ENCODE measurements at regions not wholly inside any gene's neighbourhood (a gene's known extent, or its start where the extent isn't known, plus 50 kb on each side); places are given as distances from the start of the nearest gene placed in this dataset.
"Not testable (repeated sequence)": the region's sequence is repeated elsewhere in the genome, so short reads cannot be mapped to it uniquely, and the experiment has no call there.

DNA sequence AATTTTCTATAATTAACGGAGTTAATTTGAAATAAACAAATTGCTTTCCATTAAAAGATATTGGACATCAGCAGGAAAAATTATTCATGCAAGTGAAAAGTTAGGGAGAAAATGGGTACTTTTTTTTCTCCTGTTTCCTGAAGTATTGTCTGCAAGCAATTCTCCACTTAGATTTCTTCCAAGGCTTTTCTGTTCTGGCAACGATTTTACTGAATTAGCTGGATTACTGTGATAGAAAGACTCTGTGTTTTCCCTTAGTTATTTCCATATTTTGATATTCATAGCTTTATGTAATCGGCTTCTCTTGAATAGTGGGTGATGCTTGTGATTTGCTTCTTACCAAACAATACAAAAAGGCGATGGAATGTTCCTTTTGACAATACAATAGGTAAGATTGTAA, 1333.9 kb downstream of the AMY1C start:
- H3K4me3 ChIP-seq: no peak overlapping the region
- DNase-seq: no peak
- WGBS, 5 donors: 74 to 85% (median 78%) methylated on average over 4 of the region's 4 CpGs
- H3K36me3 ChIP-seq: no peaks in the 10 kb centered on the region
- H3K9me3 ChIP-seq: peaks cover 0 to under 1% (median 0%) of the 10 kb centered on the region in 8 donors
- TF ChIP-seq, protein P1, sequence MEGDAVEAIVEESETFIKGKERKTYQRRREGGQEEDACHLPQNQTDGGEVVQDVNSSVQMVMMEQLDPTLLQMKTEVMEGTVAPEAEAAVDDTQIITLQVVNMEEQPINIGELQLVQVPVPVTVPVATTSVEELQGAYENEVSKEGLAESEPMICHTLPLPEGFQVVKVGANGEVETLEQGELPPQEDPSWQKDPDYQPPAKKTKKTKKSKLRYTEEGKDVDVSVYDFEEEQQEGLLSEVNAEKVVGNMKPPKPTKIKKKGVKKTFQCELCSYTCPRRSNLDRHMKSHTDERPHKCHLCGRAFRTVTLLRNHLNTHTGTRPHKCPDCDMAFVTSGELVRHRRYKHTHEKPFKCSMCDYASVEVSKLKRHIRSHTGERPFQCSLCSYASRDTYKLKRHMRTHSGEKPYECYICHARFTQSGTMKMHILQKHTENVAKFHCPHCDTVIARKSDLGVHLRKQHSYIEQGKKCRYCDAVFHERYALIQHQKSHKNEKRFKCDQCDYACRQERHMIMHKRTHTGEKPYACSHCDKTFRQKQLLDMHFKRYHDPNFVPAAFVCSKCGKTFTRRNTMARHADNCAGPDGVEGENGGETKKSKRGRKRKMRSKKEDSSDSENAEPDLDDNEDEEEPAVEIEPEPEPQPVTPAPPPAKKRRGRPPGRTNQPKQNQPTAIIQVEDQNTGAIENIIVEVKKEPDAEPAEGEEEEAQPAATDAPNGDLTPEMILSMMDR (IDR thresholded peaks at IDR 0.05 in 8 of 11, conservative IDR thresholded peaks at IDR 0.05 in 3 of 11): no peak
- no peak for TF ChIP-seq POLR2A (IDR thresholded peaks at IDR 0.05)
- no peak for TF ChIP-seq POLR2AphosphoS5 (IDR thresholded peaks at IDR 0.05)
- no peaks in the 10 kb centered on the region for H3K27me3 ChIP-seq (replicated peaks in 1 of 7)
- intact Hi-C loops (cut with DNase I; ENCODE audit: low total_unique reads): no loop called here
- H3K4me1 ChIP-seq: no peaks in the 10 kb centered on the region
- no peak overlapping the region for H3K27ac ChIP-seq

DNA sequence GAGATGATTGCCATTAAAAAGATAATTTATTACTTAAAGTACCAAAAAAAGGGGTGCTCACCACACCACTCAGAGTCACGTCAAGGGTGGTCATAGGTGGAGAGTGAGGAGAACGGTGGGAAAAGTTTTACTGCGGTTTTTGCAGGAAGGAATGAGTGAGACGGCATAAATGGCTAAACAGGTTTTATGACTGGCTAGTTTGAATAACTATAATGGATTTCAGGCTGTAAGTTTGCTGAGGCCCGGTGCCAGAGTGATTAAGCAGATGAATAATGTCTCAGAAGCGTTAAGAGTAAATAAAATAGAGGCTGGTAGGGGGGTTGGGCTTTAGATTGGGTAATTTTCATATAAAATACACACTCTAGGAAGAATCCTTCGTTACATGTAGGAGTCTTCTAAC, 1337.8 kb downstream of the AMY1C start:
- WGBS, 5 donors: 68 to 80% (median 76%) methylated on average over 7 of the region's 7 CpGs
- no peak for DNase-seq
- H3K27me3 ChIP-seq (replicated peaks in 1 of 7): no peaks in the 10 kb centered on the region
- TF ChIP-seq, protein P1 (IDR thresholded peaks at IDR 0.05 in 8 of 11, conservative IDR thresholded peaks at IDR 0.05 in 3 of 11): no peak
- TF ChIP-seq POLR2A (IDR thresholded peaks at IDR 0.05) (no peak), POLR2AphosphoS5 (IDR thresholded peaks at IDR 0.05) (no peak)
- H3K27ac ChIP-seq: no peak overlapping the region
- peaks cover 0 to 13% (median 5%) of the 10 kb centered on the region in 8 donors for H3K9me3 ChIP-seq
- intact Hi-C loops (cut with DNase I; ENCODE audit: low total_unique reads): no loop called here
- no peaks in the 10 kb centered on the region for H3K4me1 ChIP-seq
- no peak overlapping the region for H3K4me3 ChIP-seq
- H3K36me3 ChIP-seq: no peaks in the 10 kb centered on the region

DNA sequence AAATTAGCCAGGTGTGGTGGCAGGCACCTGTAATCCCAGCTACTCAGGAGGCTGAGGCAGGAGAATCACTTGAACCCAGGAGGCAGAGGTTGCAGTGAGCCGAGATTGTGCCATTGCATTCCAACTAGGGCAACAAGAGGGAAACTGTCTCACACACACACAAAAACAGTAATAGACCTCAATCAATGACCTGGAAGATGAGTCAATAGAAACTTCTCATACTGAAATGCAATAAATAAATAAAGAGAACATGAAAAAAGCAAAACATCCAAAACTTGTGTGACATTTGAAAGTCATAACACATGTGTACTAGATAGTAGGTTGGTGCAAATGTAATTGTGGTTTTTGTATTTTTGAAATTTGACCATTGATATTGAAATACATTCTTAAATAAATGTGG, 1338.5 kb downstream of the AMY1C start:
- no peak for DNase-seq
- no peak overlapping the region for H3K27ac ChIP-seq
- no peaks in the 10 kb centered on the region for H3K4me1 ChIP-seq
- no peak overlapping the region for H3K4me3 ChIP-seq
- H3K36me3 ChIP-seq: no peaks in the 10 kb centered on the region
- H3K27me3 ChIP-seq (replicated peaks in 1 of 7): no peaks in the 10 kb centered on the region
- WGBS, 5 donors: 72 to 92% (median 83%) methylated on average over 1 of the region's 1 CpG
- TF ChIP-seq POLR2AphosphoS5 (IDR thresholded peaks at IDR 0.05) (no peak), POLR2A (IDR thresholded peaks at IDR 0.05) (no peak)
- TF ChIP-seq, protein P1 (IDR thresholded peaks at IDR 0.05 in 8 of 11, conservative IDR thresholded peaks at IDR 0.05 in 3 of 11): no peak
- intact Hi-C loops (cut with DNase I; ENCODE audit: low total_unique reads): no loop called here
- peaks cover 0 to 18% (median 5%) of the 10 kb centered on the region in 8 donors for H3K9me3 ChIP-seq

DNA sequence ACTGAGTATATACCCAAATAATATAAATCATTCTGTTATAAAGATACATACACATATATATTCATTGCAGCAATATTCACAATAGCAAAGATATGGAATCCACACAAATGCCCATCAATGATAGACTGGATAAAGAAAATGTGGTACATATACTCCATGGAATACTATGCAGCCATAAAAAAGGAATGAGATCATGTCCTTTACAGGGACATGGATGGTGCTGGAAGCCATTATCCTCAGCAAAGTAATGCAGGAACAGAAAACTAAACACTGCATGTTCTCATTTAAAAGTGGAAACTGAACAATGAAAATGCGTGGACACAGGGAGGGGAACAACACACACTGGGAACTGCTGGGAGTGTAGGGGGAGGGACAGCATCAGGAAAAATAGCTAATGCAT, 1344.2 kb downstream of the AMY1C start:
- H3K4me1 ChIP-seq: not testable (repeated sequence)
- WGBS, 5 donors: 93 to 100% (median 96%) methylated on average over 1 of the region's 1 CpG

DNA sequence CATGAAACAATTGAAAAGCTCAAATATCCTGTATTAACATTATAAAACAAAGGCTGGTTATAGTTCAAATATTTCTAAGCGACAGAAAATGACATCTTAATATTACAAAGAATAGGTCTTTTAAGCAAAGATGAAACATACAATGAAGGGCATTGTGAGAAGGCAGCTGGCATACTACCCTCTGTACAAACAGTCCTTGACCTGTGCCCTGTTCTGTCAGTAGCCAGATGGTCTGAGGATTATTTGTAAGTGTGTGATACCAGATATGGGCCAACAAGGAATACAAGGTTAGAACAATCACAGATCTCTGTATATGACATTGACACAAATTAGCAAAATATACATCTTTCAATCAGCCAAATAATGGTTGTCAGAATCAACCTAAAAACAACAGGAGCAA, 1350.4 kb downstream of the AMY1C start:
- H3K36me3 ChIP-seq: no peaks in the 10 kb centered on the region
- no peak for DNase-seq
- H3K9me3 ChIP-seq: peaks cover 0 to 7% (median 0%) of the 10 kb centered on the region in 8 donors
- no peaks in the 10 kb centered on the region for H3K4me1 ChIP-seq
- 50 to 82% (median 70%) methylated on average over 1 of the region's 1 CpG for WGBS, 5 donors
- H3K27me3 ChIP-seq (replicated peaks in 1 of 7): no peaks in the 10 kb centered on the region
- no peak overlapping the region for H3K27ac ChIP-seq
- H3K4me3 ChIP-seq: no peak overlapping the region
- TF ChIP-seq POLR2A (IDR thresholded peaks at IDR 0.05) (no peak), POLR2AphosphoS5 (IDR thresholded peaks at IDR 0.05) (no peak)
- TF ChIP-seq, protein P1 (IDR thresholded peaks at IDR 0.05 in 8 of 11, conservative IDR thresholded peaks at IDR 0.05 in 3 of 11): no peak
- intact Hi-C loops (cut with DNase I; ENCODE audit: low total_unique reads): no loop called here

More for the DNA sequence above, 1344.2 kb downstream of the AMY1C start:
- H3K27ac ChIP-seq; H3K27me3 ChIP-seq (replicated peaks in 1 of 7); H3K36me3 ChIP-seq; DNase-seq; intact Hi-C loops (cut with DNase I; ENCODE audit: low total_unique reads); H3K4me3 ChIP-seq: not testable (repeated sequence)
- peaks cover 0 to 28% (median 19%) of the 10 kb centered on the region in 8 donors for H3K9me3 ChIP-seq
